Panc1 (cell line): ENCODE measurements at regions not wholly inside any gene's neighbourhood (a gene's known extent, or its start where the extent isn't known, plus 50 kb on each side); places are given as distances from the start of the nearest gene placed in this dataset.

Experiments used
- ATAC-seq: fragments of 200-7000 bp; cut with Tn5 transposase; 2 replicates; pipeline ENCODE4 v1.9.1; 2020; ENCODE audit warnings: mild to moderate bottlenecking, moderate library complexity
- BruUV-seq: library from RNA; stranded (reverse); fragments of 400-500 nt; replicated peaks from 2 replicates; lab custom pipeline; 2021; lab: Mats Ljungman, UMichigan
- CTCF ChIA-PET: fragments of 300-600 bp; sonication (Branson Sonifier 250); formaldehyde crosslinking; loops from one replicate; lab custom pipeline; 2022; ENCODE audit warnings: antibody characterized with exemption; lab: Charles Lee
- POLR2A ChIA-PET: fragments of 300-600 bp; sonication (Branson Sonifier 250); formaldehyde crosslinking; loops from one replicate; lab custom pipeline; 2022; ENCODE audit warnings: antibody characterized with exemption; lab: Charles Lee
- DNase-seq: peaks from one replicate; pipeline ENCODE4 v3.0.0-alpha.2; 2010; ENCODE audit warnings: low read depth, low spot score
- H3K27ac ChIP-seq: 2 replicates; pipeline ENCODE4 v1.5.1; 2011; ENCODE audit warnings: mild to moderate bottlenecking, low read length, inconsistent platforms
- H3K27me3 ChIP-seq: fragments of 200-500 bp; sonication (Bioruptor generic); 2 replicates; pipeline ENCODE4 v1.6.0; 2014; ENCODE audit warnings: low read length, inconsistent platforms; ENCODE audit not compliant: control insufficient read depth, insufficient read depth
- H3K36me3 ChIP-seq: fragments of 200-500 bp; sonication (Bioruptor generic); 2 replicates; pipeline ENCODE4 v1.5.1; 2014; ENCODE audit warnings: inconsistent platforms, mild to moderate bottlenecking, low read length, moderate library complexity; ENCODE audit not compliant: control insufficient read depth, insufficient read depth
- H3K4me1 ChIP-seq: 2 replicates; pipeline ENCODE4 v1.5.1; 2011; ENCODE audit warnings: inconsistent platforms, mild to moderate bottlenecking, low read length, moderate library complexity; ENCODE audit not compliant: control insufficient read depth, insufficient read depth
- H3K4me3 ChIP-seq, 2 experiments: 2 replicates each; pipeline ENCODE4 v1.5.1; 2011 to 2012; ENCODE audit warnings: low read depth in 2 of 2, low read length in 2 of 2, mild to moderate bottlenecking in 2 of 2, inconsistent platforms in 1 of 2, moderate library complexity in 1 of 2
- H3K9me3 ChIP-seq: fragments of 200-500 bp; sonication (Bioruptor generic); 2 replicates; pipeline ENCODE4 v1.5.1; 2014; ENCODE audit warnings: low read depth, mild to moderate bottlenecking, inconsistent platforms, low read length, moderate library complexity; ENCODE audit not compliant: control insufficient read depth, insufficient read depth
- POLR2AphosphoS5 ChIP-seq: IDR thresholded peaks from 2 replicates; pipeline ENCODE4 v1.6.1; 2012; ENCODE audit warnings: mild to moderate bottlenecking, low read depth, low read length, moderate library complexity
- REST ChIP-seq, 2 experiments: IDR thresholded peaks; 2 replicates each; pipeline ENCODE4 v1.6.1; 2011 to 2012; ENCODE audit warnings: low read depth in 2 of 2, control low read depth in 1 of 2, low read length in 1 of 2, mild to moderate bottlenecking in 1 of 2, moderate library complexity in 1 of 2; ENCODE audit not compliant: insufficient read depth in 1 of 2
- SIN3A ChIP-seq: IDR thresholded peaks from 2 replicates; pipeline ENCODE4 v1.6.1; 2012; ENCODE audit warnings: low read depth, mild to moderate bottlenecking, low read length, moderate library complexity, borderline replicate concordance; ENCODE audit not compliant: insufficient read depth
- TCF7L2 ChIP-seq: IDR thresholded peaks from 2 replicates; pipeline ENCODE4 v1.6.1; 2011; ENCODE audit warnings: mild to moderate bottlenecking, low read depth, low read length, inconsistent platforms
- in situ Hi-C: cut with HindIII; loops from 2 replicates; pipeline ENCODE4 v1.10.0; 2016; ENCODE audit warnings: low sequenced_read_pairs, low pct_unique_long_range_greater_than_20kb
- intact Hi-C: fragments of 100-400 bp; cut with micrococcal nuclease; formaldehyde crosslinking; loops from one replicate; pipeline ENCODE4 v1.10.0; 2022; ENCODE audit not compliant: unreplicated experiment
- TF ChIP-seq, protein P1 (sequence below): fragments of 450-650 bp; IDR thresholded peaks from 2 replicates; pipeline ENCODE4 v1.5.1; 2017; ENCODE audit warnings: mild to moderate bottlenecking

- in situ Hi-C loops, result no loop called here
- ChIA-PET CTCF (no interaction called here), POLR2A (no interaction called here)
- Histone ChIP-seq H3K27ac (no peak overlapping the region), H3K4me3 (no peak overlapping the region), H3K36me3 (no peaks in the 10 kb centered on the region), H3K4me1 (no peaks in the 10 kb centered on the region), H3K9me3 (no peaks in the 10 kb centered on the region), H3K27me3 (no peaks in the 10 kb centered on the region)
- no peak for TF ChIP-seq TCF7L2
- no peak for TF ChIP-seq POLR2AphosphoS5
- TF ChIP-seq REST (IDR thresholded peaks at IDR 0.05; ENCODE audit: insufficient read depth in 1 of 2, low read depth in 2 of 2, low read length in 1 of 2), result no peak
- no peak for TF ChIP-seq SIN3A
- TF ChIP-seq, protein P1, sequence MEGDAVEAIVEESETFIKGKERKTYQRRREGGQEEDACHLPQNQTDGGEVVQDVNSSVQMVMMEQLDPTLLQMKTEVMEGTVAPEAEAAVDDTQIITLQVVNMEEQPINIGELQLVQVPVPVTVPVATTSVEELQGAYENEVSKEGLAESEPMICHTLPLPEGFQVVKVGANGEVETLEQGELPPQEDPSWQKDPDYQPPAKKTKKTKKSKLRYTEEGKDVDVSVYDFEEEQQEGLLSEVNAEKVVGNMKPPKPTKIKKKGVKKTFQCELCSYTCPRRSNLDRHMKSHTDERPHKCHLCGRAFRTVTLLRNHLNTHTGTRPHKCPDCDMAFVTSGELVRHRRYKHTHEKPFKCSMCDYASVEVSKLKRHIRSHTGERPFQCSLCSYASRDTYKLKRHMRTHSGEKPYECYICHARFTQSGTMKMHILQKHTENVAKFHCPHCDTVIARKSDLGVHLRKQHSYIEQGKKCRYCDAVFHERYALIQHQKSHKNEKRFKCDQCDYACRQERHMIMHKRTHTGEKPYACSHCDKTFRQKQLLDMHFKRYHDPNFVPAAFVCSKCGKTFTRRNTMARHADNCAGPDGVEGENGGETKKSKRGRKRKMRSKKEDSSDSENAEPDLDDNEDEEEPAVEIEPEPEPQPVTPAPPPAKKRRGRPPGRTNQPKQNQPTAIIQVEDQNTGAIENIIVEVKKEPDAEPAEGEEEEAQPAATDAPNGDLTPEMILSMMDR, result no peak
- DNase-seq, result no peak
- no peak for ATAC-seq
- intact Hi-C loops, result no loop called here
- no TSS peak for BruUV-seq
Observed at GRCh38 chr3:78349571-78349970, 1309.7 kb downstream of the ROBO2 start.

DNA sequence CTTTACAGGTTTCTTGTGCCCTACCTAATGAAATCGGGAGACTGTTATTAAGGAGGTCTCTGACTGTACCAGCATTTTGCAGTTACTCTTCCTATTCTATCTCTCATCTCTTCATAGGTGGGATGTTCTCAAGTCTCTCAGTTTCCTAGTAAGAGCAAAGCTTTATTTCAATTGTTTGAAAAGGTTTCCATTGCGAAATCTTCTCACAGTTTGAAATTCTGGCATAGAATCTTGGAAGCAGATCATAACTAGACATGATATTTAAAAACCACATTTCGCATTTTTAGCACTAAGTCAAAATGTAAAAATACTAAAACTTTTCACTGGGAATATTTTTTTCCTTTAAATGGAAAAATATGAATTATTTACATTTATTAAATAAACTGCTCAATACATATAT lies 1311.4 kb downstream of the ROBO2 start:
- POLR2A ChIA-PET, result no interaction called here
- H3K36me3 ChIP-seq, result no peaks in the 10 kb centered on the region
- H3K4me1 ChIP-seq, result no peaks in the 10 kb centered on the region
- ATAC-seq, result no peak
- CTCF ChIA-PET, result no interaction called here
- no peak overlapping the region for H3K27ac ChIP-seq
- H3K4me3 ChIP-seq, result no peak overlapping the region
- no peaks in the 10 kb centered on the region for H3K27me3 ChIP-seq
- in situ Hi-C loops (no loop called here), intact Hi-C loops (no loop called here)
- DNase-seq, result no peak
- TF ChIP-seq POLR2AphosphoS5 (no peak), REST (IDR thresholded peaks at IDR 0.05; ENCODE audit: insufficient read depth in 1 of 2, low read depth in 2 of 2, low read length in 1 of 2) (no peak), SIN3A (no peak), TCF7L2 (no peak)
- TF ChIP-seq, protein P1, result no peak
- no TSS peak for BruUV-seq
- H3K9me3 ChIP-seq, result no peaks in the 10 kb centered on the region
